ENCODE measurements at regions not wholly inside any gene's neighbourhood (a gene's known extent, or its start where the extent isn't known, plus 50 kb on each side); places are given as distances from the start of the nearest gene placed in this dataset.
"Not testable (repeated sequence)": the region's sequence is repeated elsewhere in the genome, so short reads cannot be mapped to it uniquely, and the experiment has no call there.

GRCh38 chrX:28408017-28408723, 179.1 kb upstream of the IL1RAPL1 start:
- DNase-seq = no peak

DNA sequence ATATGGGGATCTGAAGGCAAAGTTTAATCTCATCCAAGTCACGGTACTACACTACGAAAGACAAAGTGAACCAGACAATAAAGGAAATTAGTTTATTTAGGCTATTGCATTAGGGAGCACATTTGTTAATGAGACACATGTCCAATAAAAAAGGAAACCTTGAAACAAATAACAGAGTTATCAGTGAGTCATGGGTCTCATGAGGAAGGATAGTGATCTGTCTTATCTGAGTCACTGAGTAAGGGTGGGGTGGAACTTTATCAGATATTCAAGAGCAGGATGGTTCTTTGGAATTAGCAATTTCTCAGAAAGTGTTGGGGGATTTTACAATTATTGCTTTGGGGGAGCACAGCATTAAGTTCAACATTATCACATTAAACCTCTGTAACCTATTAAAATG, 188.9 kb upstream of the IL1RAPL1 start:
- DNase-seq = no peak

DNA sequence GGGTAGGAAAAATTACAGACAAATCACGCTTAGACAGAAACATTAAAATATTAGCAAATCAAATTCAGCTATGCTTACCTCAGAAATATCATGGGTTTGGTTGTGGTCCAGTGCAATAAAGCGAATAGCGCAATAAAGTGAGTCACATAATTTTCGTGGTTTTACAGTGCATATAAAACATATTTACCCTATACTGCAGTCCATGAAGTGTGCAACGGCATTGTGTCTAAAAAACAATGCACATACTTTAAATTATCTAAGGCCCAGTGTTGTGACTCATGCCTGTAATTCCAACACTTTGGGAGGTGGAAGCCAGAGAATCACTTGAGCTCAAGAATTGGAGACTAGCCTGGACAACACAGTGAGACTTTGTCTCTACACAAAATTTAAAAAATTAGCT, 195.7 kb upstream of the IL1RAPL1 start:
- DNase-seq = no peak

DNA sequence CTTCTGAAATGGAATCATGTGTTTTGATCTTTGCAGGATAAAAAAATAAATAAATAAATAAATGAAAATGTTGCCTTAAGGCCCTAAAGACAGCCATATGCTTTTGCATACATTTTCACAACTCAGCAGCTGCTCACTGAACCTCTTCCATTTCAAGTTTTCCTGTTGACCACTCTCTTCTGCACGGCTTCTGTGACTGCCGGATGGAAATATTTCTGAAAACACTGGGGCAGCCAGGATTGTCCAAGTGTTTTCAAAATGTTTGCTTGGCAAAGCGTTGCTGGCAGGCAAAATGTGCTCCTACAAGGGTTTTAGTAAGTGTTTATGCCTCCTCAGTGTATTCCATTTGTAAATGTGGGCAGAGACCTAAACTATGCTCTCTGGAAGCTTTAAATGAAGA, 208.1 kb upstream of the IL1RAPL1 start:
- DNase-seq = no peak

DNA sequence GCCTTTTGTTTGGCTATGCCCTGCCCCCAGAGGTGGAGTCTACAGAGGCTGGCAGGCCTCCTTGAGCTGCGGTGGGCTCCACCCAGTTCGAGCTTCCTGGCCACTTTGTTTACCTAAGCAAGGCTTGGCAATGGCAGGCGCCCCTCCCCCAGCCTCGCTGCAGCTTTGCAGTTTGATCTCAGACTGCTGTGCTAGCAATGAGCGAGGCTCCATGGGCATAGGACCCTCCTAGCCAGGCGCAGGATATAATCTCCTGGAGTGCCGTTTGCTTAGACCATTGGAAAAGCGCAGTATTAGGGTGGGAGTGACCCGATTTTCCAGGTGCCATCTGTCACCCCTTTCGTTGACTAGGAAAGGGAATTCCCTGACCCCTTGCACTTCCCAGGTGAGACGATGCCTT, 219.6 kb upstream of the IL1RAPL1 start:
- DNase-seq = not testable (repeated sequence)

GRCh38 chrX:28351801-28352200, 235.4 kb upstream of the IL1RAPL1 start:
- DNase-seq = no peak

DNA sequence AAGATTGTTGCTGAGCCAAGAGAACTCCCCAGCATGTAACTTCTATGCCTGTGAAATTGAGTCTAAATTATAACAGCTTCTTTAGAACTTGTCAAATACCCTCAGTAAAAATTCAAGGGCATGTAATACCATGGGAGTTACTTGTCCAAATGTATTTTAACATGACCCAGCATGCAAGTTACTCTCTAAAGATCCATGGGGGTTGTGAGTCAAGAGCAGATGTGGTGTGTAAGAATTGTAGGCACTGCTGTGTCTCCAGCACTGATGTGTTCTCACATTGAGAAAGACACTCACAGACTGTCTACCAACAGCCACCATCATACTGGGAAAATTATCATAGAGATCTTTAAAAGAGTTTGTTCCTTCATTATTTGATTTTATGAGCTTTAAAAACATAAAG, 237.4 kb upstream of the IL1RAPL1 start:
- no peak for DNase-seq

DNA sequence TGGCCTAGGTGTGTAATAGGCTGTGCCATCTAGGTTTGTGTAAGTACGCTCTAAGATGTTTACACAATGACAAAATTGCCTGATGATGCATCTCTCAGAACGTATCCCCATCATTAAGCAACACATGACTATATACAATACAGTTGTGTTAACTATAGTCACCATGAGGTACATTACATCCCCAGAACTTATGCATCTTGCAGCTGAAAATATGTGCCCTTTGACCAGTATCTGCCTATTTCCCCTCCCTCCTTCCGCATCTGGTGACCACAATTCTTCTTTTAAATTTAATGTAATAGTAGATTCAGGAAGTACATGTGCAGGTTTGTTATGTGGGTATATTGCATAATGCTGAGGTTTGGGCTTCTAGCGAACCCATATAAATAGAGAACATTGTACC, 239.8 kb upstream of the IL1RAPL1 start:
- DNase-seq = no peak

GRCh38 chrX:28329156-28329555, 258.1 kb upstream of the IL1RAPL1 start:
- no peak for DNase-seq

DNA sequence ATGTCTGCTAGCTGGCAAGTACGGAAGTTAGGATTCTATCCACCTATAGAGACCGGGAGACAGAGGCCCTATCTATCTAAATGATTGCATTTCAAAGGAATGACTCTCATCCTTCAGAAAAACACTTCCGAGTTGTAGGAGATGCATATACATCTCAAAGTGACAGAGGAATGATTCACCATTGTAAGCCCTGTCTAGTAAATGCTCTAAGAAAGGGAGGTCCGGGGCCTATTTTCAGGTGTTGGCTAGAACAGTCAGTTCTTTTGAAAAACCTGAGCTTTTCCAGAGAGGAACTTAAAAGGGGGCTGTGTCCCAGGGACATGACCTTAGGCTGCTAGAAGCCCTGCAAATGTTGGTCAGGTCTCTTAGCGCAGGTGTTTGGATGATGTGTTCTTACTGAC, 262.9 kb upstream of the IL1RAPL1 start:
- DNase-seq = no peak

DNA sequence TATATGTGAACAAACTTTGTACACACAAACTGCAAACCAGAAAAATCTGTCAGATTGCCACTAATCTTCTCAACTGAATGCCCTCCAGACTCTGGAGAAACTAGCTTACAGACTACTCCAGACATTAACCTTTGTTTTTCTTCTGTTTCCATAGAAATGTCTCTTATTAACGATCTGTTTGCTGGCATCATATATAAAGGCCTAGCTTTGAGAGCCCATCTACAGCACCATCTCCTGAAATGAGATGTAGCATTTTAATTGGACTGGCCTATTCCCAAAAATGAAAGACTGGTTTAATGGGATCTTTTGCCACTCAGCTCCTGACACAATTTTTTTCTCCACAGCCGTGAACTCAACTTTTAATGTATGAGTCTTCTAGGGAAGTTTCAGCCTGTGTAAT, 266.0 kb upstream of the IL1RAPL1 start:
- DNase-seq = no peak

DNA sequence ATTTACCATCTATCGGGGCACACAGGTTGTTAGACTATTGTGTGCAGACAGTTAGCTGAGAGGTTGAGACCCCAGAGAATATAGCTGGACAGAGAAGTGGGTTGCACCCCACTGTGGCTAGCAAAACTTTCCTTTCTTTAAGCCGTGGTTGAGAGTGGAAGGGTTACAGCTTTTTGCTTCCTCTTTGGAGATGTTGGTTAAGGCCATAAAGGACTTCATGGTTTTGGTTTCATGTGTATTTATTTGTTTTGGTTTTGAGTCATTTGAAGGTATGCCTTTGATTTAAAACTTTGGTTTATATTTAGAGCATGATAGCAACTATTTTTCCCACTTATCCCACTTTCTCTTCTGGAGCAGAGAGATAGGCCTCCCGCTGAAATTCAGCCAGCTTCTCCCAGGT, 274.3 kb upstream of the IL1RAPL1 start:
- DNase-seq = no peak

GRCh38 chrX:28312259-28312658, 275.0 kb upstream of the IL1RAPL1 start:
- no peak for DNase-seq

DNA sequence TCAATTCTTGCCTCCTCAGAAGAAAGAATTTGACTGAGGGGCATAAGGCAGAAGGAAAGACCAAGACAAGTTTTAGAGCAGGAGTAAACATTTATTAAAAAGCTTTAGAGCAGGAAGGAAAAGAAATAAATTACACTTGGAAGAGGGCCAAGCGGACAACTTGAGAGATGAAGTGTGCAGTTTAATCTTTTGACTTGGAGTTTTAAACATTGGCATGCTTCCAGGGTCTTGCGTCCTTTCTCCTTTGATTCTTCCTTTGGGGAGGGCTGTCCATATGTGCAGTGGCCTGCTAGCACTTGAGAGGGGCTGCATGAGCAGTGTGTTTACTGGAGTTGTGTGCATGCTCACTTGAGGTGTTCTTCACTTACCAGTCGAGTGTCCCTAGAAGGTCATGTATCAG, 275.8 kb upstream of the IL1RAPL1 start:
- DNase-seq = no peak

DNA sequence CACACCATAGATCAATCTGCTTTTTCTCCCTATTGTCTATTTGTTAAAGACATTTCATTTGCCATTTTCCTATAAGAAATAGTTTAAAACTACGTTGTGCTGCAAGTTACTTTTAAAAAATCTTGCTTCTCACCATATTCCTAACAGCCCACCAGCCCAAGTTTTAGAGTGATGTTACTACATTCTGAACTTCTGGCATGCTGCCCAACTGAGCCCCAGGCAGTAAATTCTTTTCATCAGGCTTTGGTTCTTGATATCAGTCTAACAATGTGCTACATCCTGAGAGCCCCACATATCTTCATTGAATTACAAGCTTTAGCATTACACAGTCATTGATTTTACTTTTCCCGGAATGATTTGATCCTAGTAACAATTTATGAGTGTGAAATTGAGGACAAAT, 283.8 kb upstream of the IL1RAPL1 start:
- DNase-seq = no peak

GRCh38 chrX:28278726-28279125, 297.5 kb upstream of the DCAF8L1 start:
- no peak for DNase-seq

- no peak for DNase-seq
Measured at GRCh38 chrX:28278251-28278650, 297.0 kb upstream of the DCAF8L1 start.

GRCh38 chrX:28273736-28274135, 292.5 kb upstream of the DCAF8L1 start:
- no peak for DNase-seq

- DNase-seq = no peak
Measured at GRCh38 chrX:28246675-28247074, 265.4 kb upstream of the DCAF8L1 start.

GRCh38 chrX:28229217-28229616, 248.0 kb upstream of the DCAF8L1 start:
- no peak for DNase-seq

- DNase-seq = no peak
Measured at GRCh38 chrX:28225513-28225912, 244.3 kb upstream of the DCAF8L1 start.

GRCh38 chrX:28223991-28224390, 242.7 kb upstream of the DCAF8L1 start:
- DNase-seq = no peak

DNA sequence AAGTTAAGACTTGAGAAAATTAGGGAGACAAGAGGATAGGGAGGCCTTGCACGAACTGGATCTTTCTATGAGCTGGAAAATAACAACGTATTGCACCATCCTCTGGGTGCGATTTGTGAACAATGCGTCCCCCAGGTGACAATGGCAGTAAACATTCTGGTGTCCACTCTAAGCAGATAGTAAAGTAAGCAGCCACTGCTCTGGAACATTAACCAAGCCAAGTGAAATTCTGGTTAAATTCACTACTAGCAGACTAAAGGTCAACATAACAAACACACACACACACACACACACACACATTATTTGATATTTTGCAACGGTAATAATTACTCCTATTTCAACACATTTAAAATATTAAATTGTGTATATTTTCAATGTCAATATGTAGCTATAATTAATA, 242.2 kb upstream of the DCAF8L1 start:
- no peak for DNase-seq

GRCh38 chrX:28205905-28206304, 224.7 kb upstream of the DCAF8L1 start:
- DNase-seq = no peak

- no peak for DNase-seq
Measured at GRCh38 chrX:28205126-28205525, 223.9 kb upstream of the DCAF8L1 start.

DNA sequence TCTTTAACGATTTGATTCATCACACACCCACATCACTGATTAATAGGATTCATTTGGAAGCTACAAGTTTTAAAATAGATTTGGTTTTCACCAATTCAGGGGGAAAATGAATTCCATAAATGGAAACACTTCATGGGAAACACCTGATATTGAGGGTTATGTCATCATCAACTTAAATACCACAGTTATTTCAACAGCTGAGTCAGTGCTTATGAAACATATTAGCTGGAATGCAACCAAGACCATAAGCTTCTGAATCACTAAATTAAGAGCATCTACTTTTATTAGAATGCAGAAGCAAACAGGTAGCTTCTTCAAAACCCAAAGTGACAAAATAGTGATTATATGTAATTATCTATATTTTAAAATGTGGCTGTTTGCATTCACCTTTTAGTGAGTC, 207.8 kb upstream of the DCAF8L1 start:
- no peak for DNase-seq
